ENCODE measurements at regions not wholly inside any gene's neighbourhood (a gene's known extent, or its start where the extent isn't known, plus 50 kb on each side); places are given as distances from the start of the nearest gene placed in this dataset.

GRCh38 chr7:84317536-84317935 is 122.9 kb upstream of the SEMA3A start:
- TF ChIP-seq GATA2 (IDR thresholded peaks at IDR 0.05; ENCODE audit: low read depth, low read length) (no peak), GATA3 (IDR thresholded peaks at IDR 0.05; ENCODE audit: low read depth, low read length) (no peak)

All from SH-SY5Y (cell line).